HepG2 (cell line): ENCODE measurements at regions not wholly inside any gene's neighbourhood (a gene's known extent, or its start where the extent isn't known, plus 50 kb on each side); places are given as distances from the start of the nearest gene placed in this dataset.

Source experiments
- ATAC-seq: fragments of 200-7000 bp; cut with Tn5 transposase; 3 replicates; pipeline ENCODE4 v1.9.1; 2020; ENCODE audit warnings: mild to moderate bottlenecking, moderate library complexity
- BruUV-seq: library from RNA; stranded (reverse); fragments of 400-500 nt; replicated peaks from 2 replicates; lab custom pipeline; 2021; lab: Mats Ljungman, UMichigan
- CTCF ChIA-PET: fragments of 300-600 bp; formaldehyde crosslinking; extraction: SDS; loops from one replicate; lab custom pipeline; 2021; ENCODE audit warnings: low total read pairs, inconsistent platforms, low intra/inter-chr PET ratio; lab: Yijun Ruan, JAX
- POLR2A ChIA-PET: fragments of 350-600 bp; sonication (Branson Sonifier 250); formaldehyde crosslinking; loops from one replicate; lab custom pipeline; 2020; ENCODE audit warnings: antibody characterized with exemption, inconsistent platforms; lab: Yijun Ruan, JAX
- DNase-seq: peaks from one replicate; pipeline ENCODE4 v3.0.0-alpha.2; 2015; ENCODE audit warnings: low spot score
- FAIRE-seq: peaks from 3 replicates; lab custom pipeline; 2011; peaks lifted over from hg19 to GRCh38; lab: Jason Lieb, UNC
- H2AFZ ChIP-seq: one replicate; pipeline ENCODE4 v1.6.1; 2011; ENCODE audit warnings: low read length, inconsistent platforms
- H3K27ac ChIP-seq: fragments of 300-600 bp; 3 replicates; pipeline ENCODE4 v1.8.0; 2011; ENCODE audit warnings: mixed run types, mild to moderate bottlenecking, mixed read lengths, low read length, inconsistent platforms; ENCODE audit not compliant: insufficient read depth; ENCODE audit errors: extremely low read length
- H3K27me3 ChIP-seq, 2 experiments: fragments of 200-600 bp in 1 of 2; 2 replicates in 1 of 2; 3 replicates in 1 of 2; pipeline versions ENCODE4 v1.6.0 to v1.8.0; 2011; ENCODE audit warnings: low read length in 2 of 2, mild to moderate bottlenecking in 2 of 2, moderate library complexity in 2 of 2, inconsistent platforms in 1 of 2; ENCODE audit not compliant: insufficient read depth in 2 of 2, control insufficient read depth in 1 of 2
- H3K36me3 ChIP-seq, 2 experiments: fragments of 200-600 bp in 1 of 2; replicated peaks in 1 of 2; 2 replicates in 1 of 2; 3 replicates in 1 of 2; pipeline versions ENCODE4 v1.5.1 to v1.8.0; 2011; ENCODE audit warnings: low read length in 2 of 2, inconsistent platforms in 1 of 2; ENCODE audit not compliant: insufficient read depth in 2 of 2, control insufficient read depth in 1 of 2
- H3K4me1 ChIP-seq: 2 replicates; pipeline ENCODE4 v1.5.1; 2012; ENCODE audit warnings: low read length, inconsistent platforms; ENCODE audit not compliant: insufficient read depth
- H3K4me2 ChIP-seq: 2 replicates; pipeline ENCODE4 v1.6.0; 2011; ENCODE audit warnings: low read depth, low read length, inconsistent platforms
- H3K4me3 ChIP-seq, 3 experiments: fragments of 200-600 bp in 1 of 3; sonication (generic), shearing (Covaris generic) in 1 of 3; replicated peaks in 1 of 3; 2 replicates each; pipeline ENCODE4 v1.5.1; 2011 to 2016; ENCODE audit warnings: low read length in 3 of 3, inconsistent platforms in 2 of 3, low read depth in 2 of 3, mild to moderate bottlenecking in 2 of 3, control low read depth in 1 of 3, mixed read lengths in 1 of 3; ENCODE audit not compliant: insufficient read depth in 1 of 3
- H3K79me2 ChIP-seq: one replicate; pipeline ENCODE4 v1.6.1; 2011; ENCODE audit warnings: low read length, inconsistent platforms; ENCODE audit not compliant: insufficient read depth
- H3K9ac ChIP-seq: 2 replicates; pipeline ENCODE4 v1.6.0; 2011; ENCODE audit warnings: mild to moderate bottlenecking, low read depth, low read length, inconsistent platforms; ENCODE audit not compliant: insufficient read depth
- H3K9me3 ChIP-seq: 2 replicates; pipeline ENCODE4 v1.5.1; 2012; ENCODE audit warnings: mild to moderate bottlenecking, low read length
- H4K20me1 ChIP-seq: 2 replicates; pipeline ENCODE4 v1.6.0; 2011; ENCODE audit warnings: inconsistent platforms, mild to moderate bottlenecking, low read length, moderate library complexity; ENCODE audit not compliant: insufficient read depth
- ARNT2 ChIP-seq: sonication (generic); formaldehyde crosslinking; IDR thresholded peaks from 2 replicates; pipeline ENCODE4 v1.8.0; 2022; ENCODE audit warnings: mild to moderate bottlenecking, low read depth, missing genetic modification reagents, moderate library complexity
- FOXM1 ChIP-seq: sonication (generic); formaldehyde crosslinking; IDR thresholded peaks from 2 replicates; pipeline ENCODE4 v1.5.0; 2020; ENCODE audit warnings: missing genetic modification reagents
- NCOA2 ChIP-seq: sonication (generic); formaldehyde crosslinking; IDR thresholded peaks from 2 replicates; pipeline ENCODE4 v1.8.0; 2022; ENCODE audit warnings: inconsistent platforms
- POGZ ChIP-seq: sonication (generic); formaldehyde crosslinking; IDR thresholded peaks from 2 replicates; pipeline ENCODE4 v1.4.0; 2020; ENCODE audit warnings: mild to moderate bottlenecking, missing genetic modification reagents
- REPIN1 ChIP-seq: sonication (generic); formaldehyde crosslinking; IDR thresholded peaks from 2 replicates; pipeline ENCODE4 v1.8.0; 2022; ENCODE audit warnings: missing genetic modification reagents, low read depth, mild to moderate bottlenecking, borderline replicate concordance
- RFXANK ChIP-seq: IDR thresholded peaks from 2 replicates; pipeline ENCODE4 v1.6.1; 2016
- SP2 ChIP-seq: sonication (generic); formaldehyde crosslinking; IDR thresholded peaks from 2 replicates; pipeline ENCODE4 v1.5.1; 2020; ENCODE audit warnings: mild to moderate bottlenecking, missing genetic modification reagents
- TCF7 ChIP-seq: sonication (generic); IDR thresholded peaks from 2 replicates; pipeline ENCODE4 v1.6.1; 2016; ENCODE audit warnings: antibody characterized with exemption, low read depth
- TSC22D2 ChIP-seq: sonication (generic); formaldehyde crosslinking; IDR thresholded peaks from 2 replicates; pipeline ENCODE4 v1.5.1; 2020; ENCODE audit warnings: missing genetic modification reagents, mild to moderate bottlenecking, borderline replicate concordance
- ZHX2 ChIP-seq, 2 experiments: sonication (generic) in 1 of 2; formaldehyde crosslinking in 1 of 2; IDR thresholded peaks; 2 replicates each; pipeline versions ENCODE4 v1.6.1 to v1.9.0; 2014 to 2022; ENCODE audit warnings: antibody characterized with exemption in 1 of 2, borderline replicate concordance in 1 of 2, inconsistent platforms in 1 of 2, low read depth in 1 of 2, missing genetic modification reagents in 1 of 2
- ZNF253 ChIP-seq: sonication (generic); formaldehyde crosslinking; IDR thresholded peaks from 2 replicates; pipeline ENCODE4 v1.8.0; 2022; ENCODE audit warnings: mild to moderate bottlenecking, missing genetic modification reagents, borderline replicate concordance
- ZNF282 ChIP-seq: fragments of 450-650 bp; IDR thresholded peaks from 2 replicates; pipeline ENCODE4 v1.6.1; 2018; ENCODE audit not compliant: partially characterized antibody
- ZNF333 ChIP-seq: sonication (generic); formaldehyde crosslinking; IDR thresholded peaks from 2 replicates; pipeline ENCODE4 v1.4.0; 2020; ENCODE audit warnings: mild to moderate bottlenecking, missing genetic modification reagents, borderline replicate concordance
- ZNF552 ChIP-seq: sonication (generic); formaldehyde crosslinking; IDR thresholded peaks from 2 replicates; pipeline ENCODE4 v1.9.0; 2022; ENCODE audit warnings: missing genetic modification reagents, mild to moderate bottlenecking, borderline replicate concordance
- WGBS: methylation state at CpG from one replicate; pipeline ENCODE4 v1.1.6; 2017; ENCODE audit warnings: low lambda C conversion rate; 5-methylcytosine and 5-hydroxymethylcytosine counted together
- in situ Hi-C: cut with HindIII; loops from 2 replicates; pipeline ENCODE4 v1.10.0; 2017; ENCODE audit warnings: low pct_unique_long_range_greater_than_20kb; ENCODE audit not compliant: extremely low pct_ligation_motif_present
- intact Hi-C: fragments of 100-400 bp; cut with micrococcal nuclease; formaldehyde crosslinking; loops from one replicate; pipeline ENCODE4 v1.10.0; 2022; ENCODE audit not compliant: unreplicated experiment
- TF ChIP-seq, protein P1 (sequence below): sonication (generic); formaldehyde crosslinking; IDR thresholded peaks from 2 replicates; pipeline ENCODE4 v1.8.1; 2023; ENCODE audit warnings: mild to moderate bottlenecking, missing genetic modification reagents, borderline replicate concordance
- TF ChIP-seq, protein P2 (sequence below): sonication (generic); formaldehyde crosslinking; IDR thresholded peaks from 2 replicates; pipeline ENCODE4 v1.5.1; 2020; ENCODE audit warnings: missing genetic modification reagents, mild to moderate bottlenecking, borderline replicate concordance

DNA sequence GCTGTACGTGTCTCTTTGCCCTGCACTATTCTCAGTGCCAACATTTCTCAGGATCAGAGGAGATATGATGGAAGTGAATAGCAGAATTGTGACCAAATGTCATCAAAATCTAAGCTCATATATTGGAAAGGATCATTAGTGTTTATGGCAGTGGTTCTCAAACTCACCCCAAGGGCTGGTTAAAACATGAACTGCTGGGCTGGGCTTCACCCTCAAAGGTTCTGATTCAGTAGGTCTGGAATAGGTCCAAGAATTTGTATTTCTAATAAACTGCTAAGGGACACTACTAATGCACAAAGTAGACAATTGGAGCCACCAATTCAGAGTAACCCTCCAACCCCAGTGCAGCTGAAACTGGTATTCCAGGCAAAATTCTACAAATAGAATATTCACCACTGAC lies 317.9 kb upstream of the UBE2E3 start (continued):
- TF ChIP-seq NCOA2 (no peak), ZNF552 (CRISPR knock-in tag) (no peak), POGZ (no peak), SP2 (no peak), RFXANK (no peak), ZNF333 (CRISPR knock-in tag) (no peak), FOXM1 (CRISPR knock-in tag) (no peak), TSC22D2 (CRISPR knock-in tag) (no peak), ARNT2 (CRISPR knock-in tag) (no peak)
- TF ChIP-seq, protein P1, sequence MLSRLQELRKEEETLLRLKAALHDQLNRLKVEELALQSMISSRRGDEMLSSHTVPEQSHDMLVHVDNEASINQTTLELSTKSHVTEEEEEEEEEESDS (CRISPR knock-in tag), result no peak
- TF ChIP-seq, protein P2, sequence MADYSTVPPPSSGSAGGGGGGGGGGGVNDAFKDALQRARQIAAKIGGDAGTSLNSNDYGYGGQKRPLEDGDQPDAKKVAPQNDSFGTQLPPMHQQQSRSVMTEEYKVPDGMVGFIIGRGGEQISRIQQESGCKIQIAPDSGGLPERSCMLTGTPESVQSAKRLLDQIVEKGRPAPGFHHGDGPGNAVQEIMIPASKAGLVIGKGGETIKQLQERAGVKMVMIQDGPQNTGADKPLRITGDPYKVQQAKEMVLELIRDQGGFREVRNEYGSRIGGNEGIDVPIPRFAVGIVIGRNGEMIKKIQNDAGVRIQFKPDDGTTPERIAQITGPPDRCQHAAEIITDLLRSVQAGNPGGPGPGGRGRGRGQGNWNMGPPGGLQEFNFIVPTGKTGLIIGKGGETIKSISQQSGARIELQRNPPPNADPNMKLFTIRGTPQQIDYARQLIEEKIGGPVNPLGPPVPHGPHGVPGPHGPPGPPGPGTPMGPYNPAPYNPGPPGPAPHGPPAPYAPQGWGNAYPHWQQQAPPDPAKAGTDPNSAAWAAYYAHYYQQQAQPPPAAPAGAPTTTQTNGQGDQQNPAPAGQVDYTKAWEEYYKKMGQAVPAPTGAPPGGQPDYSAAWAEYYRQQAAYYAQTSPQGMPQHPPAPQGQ, result no peak

DNA sequence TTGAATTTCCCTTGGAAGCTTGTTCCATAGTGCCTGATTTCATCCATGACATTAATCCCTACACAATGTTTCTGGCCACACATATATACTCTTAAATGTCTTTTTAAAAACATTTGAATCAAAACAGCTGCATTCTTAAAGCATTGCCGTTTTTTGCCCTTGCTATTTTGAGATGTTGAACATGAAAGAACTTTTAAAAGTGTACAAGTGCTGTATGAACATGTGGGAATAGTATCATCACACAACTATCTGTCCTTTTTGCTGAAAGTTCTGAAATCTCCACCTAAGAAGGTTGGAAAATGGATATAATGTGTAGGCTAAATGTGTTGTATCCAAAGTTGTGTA lies 318.7 kb upstream of the UBE2E3 start:
- H3K4me3 ChIP-seq, result no peak overlapping the region
- no peaks in the 10 kb centered on the region; a peak in 1 of 5 replicates for H3K27me3 ChIP-seq
- in situ Hi-C loops, result no loop called here
- intact Hi-C loops, result no loop called here
- WGBS, result 2% methylated on average over 1 of the region's 1 CpG
- ChIA-PET POLR2A (no interaction called here), CTCF (no interaction called here)
- H3K27ac ChIP-seq, result no peak overlapping the region
- H2AFZ ChIP-seq, result no peak overlapping the region
- DNase-seq (no peak), ATAC-seq (no peak), FAIRE-seq (no peak)
- no peak overlapping the region for H3K4me2 ChIP-seq
- no peaks in the 10 kb centered on the region for H4K20me1 ChIP-seq
- peaks cover 7% of the 10 kb centered on the region for H3K4me1 ChIP-seq
- H3K9me3 ChIP-seq, result no peaks in the 10 kb centered on the region
- BruUV-seq, result no TSS peak
- no peaks in the 10 kb centered on the region for H3K79me2 ChIP-seq
- no peak for TF ChIP-seq ZNF253 (CRISPR knock-in tag)
- no peak for TF ChIP-seq ZHX2 (IDR thresholded peaks at IDR 0.05; ENCODE audit: low read depth)
- TF ChIP-seq ZHX2 (CRISPR knock-in tag; IDR thresholded peaks at IDR 0.05; ENCODE audit: borderline replicate concordance), result no peak
- TF ChIP-seq ZNF282, result no peak
- no peak for TF ChIP-seq REPIN1 (CRISPR knock-in tag)
- TF ChIP-seq TCF7, result no peak
- TF ChIP-seq, all 625 proteins: peak for 0
- Histone ChIP-seq H3K9ac (no peak overlapping the region), H3K36me3 (no peaks in the 10 kb centered on the region)
